ENCODE measurements at regions not wholly inside any gene's neighbourhood (a gene's known extent, or its start where the extent isn't known, plus 50 kb on each side); places are given as distances from the start of the nearest gene placed in this dataset.

- DNase-seq, result peak; percentile 62
- Histone ChIP-seq H2AK5ac (ENCODE audit: insufficient read length, low read length) (no peak overlapping the region), H3K23me2 (ENCODE audit: insufficient read length, low read depth, low read length, poor library complexity, severe bottlenecking) (no peaks in the 10 kb centered on the region), H3K4me2 (ENCODE audit: insufficient read depth, insufficient read length, low read length) (no peak overlapping the region), H3K23ac (ENCODE audit: insufficient read length, low read depth, low read length) (no peak overlapping the region), H2BK120ac (ENCODE audit: low read depth, low read length, poor library complexity, severe bottlenecking) (no peak overlapping the region), H3K79me2 (ENCODE audit: insufficient read depth, low read length) (no peaks in the 10 kb centered on the region), H3K4me1 (ENCODE audit: insufficient read depth, low read length) (no peaks in the 10 kb centered on the region), H3K18ac (ENCODE audit: insufficient read length, low read depth, low read length) (no peak overlapping the region), H3K9ac (ENCODE audit: extremely low read depth, insufficient read length, low read length) (no peak overlapping the region), H2BK12ac (ENCODE audit: insufficient read length, low read depth, low read length) (no peak overlapping the region), H4K8ac (replicated peaks; ENCODE audit: insufficient read length, low read depth, low read length) (no peak overlapping the region), H4K5ac (ENCODE audit: insufficient read length, low read depth, low read length) (no peak overlapping the region), H3K79me1 (ENCODE audit: insufficient read depth, low read depth, low read length, poor library complexity, severe bottlenecking) (no peaks in the 10 kb centered on the region), H4K91ac (ENCODE audit: insufficient read length, low read depth, low read length) (no peak overlapping the region), H2AFZ (ENCODE audit: low read length) (no peak overlapping the region), H2BK5ac (ENCODE audit: insufficient read length, low read length) (no peak overlapping the region), H3K4ac (ENCODE audit: low read depth, low read length) (no peak overlapping the region), H4K20me1 (ENCODE audit: control insufficient read depth, insufficient read depth, insufficient read length) (no peaks in the 10 kb centered on the region), H2BK15ac (ENCODE audit: low read depth, low read length) (no peak overlapping the region), H2BK20ac (ENCODE audit: low read depth, low read length, poor library complexity, severe bottlenecking) (no peak overlapping the region), H3K27ac (ENCODE audit: insufficient read length, low read depth, low read length) (no peak overlapping the region), H3K56ac (ENCODE audit: insufficient read length, low read depth, low read length) (no peak overlapping the region), H3K9me3 (ENCODE audit: control insufficient read depth, low read depth, low read length) (no peaks in the 10 kb centered on the region), H3K14ac (ENCODE audit: insufficient read depth, low read length) (no peak overlapping the region), H3K27me3 (ENCODE audit: insufficient read depth, low read length) (no peaks in the 10 kb centered on the region), H3T11ph (ENCODE audit: low read length) (no peak overlapping the region)
- peaks cover 3 to 39% (median 26%) of the 10 kb centered on the region in 3 experiments; a peak in 6 of 7 replicates for H3K36me3 Mint-ChIP-seq (ENCODE audit: insufficient read depth in 1 of 3, low read depth in 3 of 3)
- TF ChIP-seq CTCF (conservative IDR thresholded peaks at IDR 0.05), result no peak
- peak overlapping the region; percentile 65 to 90 (median 79) for H3K27ac Mint-ChIP-seq
- no CpG with 5 or more reads among the region's 9 CpGs for WGBS (ENCODE audit: extremely low coverage, insufficient read length, low lambda C conversion rate)
- H3K4me3 Mint-ChIP-seq, result no peak overlapping the region
- no peaks in the 10 kb centered on the region; a peak in 1 of 5 replicates for H3K9me3 Mint-ChIP-seq
- H3K27me3 Mint-ChIP-seq (ENCODE audit: low read depth), result no peaks in the 10 kb centered on the region
- H3K4me1 Mint-ChIP-seq, result peaks cover 13 to 14% of the 10 kb centered on the region in 2 experiments
Observed at GRCh38 chr6:144528743-144529425, 243.7 kb downstream of the UTRN start.

All from H9 (cell line).